DMS114 treated with DMSO at 0.1 percent for 48 hours (cell line): ENCODE measurements at regions not wholly inside any gene's neighbourhood (a gene's known extent, or its start where the extent isn't known, plus 50 kb on each side); places are given as distances from the start of the nearest gene placed in this dataset.
"Not testable (repeated sequence)": the region's sequence is repeated elsewhere in the genome, so short reads cannot be mapped to it uniquely, and the experiment has no call there.

ENCODE experiments used
- DNase-seq: peaks from one replicate; lab custom pipeline; 2025; ENCODE audit not compliant: unreplicated experiment; lab: John Stamatoyannopoulos, UW

DNA sequence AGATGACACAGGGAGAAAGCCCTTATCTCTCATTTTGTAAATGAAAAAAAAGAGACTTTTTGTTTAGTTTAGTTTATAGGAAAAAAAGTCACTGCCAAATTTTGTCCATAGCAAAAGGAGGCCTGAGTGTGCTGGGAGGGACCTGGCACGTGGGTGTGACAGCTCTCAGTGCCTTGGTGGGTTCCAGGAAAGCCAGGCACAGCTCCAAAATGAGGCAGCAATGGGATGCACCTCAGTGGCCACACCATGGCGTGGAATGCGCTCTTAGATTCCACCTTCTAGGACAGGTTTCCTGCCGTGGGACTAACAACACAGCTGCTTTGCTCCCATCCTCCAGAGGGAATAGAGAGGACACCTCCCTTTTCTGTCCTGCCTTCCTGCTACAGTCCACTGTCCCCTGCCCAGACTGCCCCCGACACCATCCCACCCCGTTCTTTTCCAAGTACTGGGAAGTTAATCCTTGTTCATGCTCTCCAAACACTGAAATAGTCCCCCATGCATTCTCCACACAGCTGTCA lies 207.6 kb downstream of the EMP1 start:
- DNase-seq: no peak

DNA sequence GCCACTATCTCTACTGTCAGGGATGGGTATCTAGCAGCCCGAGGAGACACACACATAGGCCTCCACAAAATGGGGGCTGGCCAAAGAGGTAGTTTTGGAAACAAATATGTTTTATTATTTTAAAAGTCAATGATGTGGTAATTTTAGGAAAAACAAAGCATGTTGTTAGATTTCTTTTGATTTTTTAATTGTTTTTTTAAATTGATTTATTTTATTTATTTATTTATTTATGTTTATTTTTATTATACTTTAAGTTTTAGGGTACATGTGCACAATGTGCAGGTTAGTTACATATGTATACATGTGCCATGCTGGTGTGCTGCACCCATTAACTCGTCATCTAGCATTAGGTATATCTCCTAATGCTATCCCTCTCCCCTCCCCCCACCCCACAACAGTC lies 194.8 kb downstream of the EMP1 start:
- not testable (repeated sequence) for DNase-seq

GRCh38 chr12:13390918-13391317 lies 194.4 kb downstream of the EMP1 start:
- no peak for DNase-seq

- DNase-seq: no peak
Observed at GRCh38 chr12:13390381-13390861, 193.9 kb downstream of the EMP1 start.

- no peak for DNase-seq
Observed at GRCh38 chr12:13387101-13387500, 190.6 kb downstream of the EMP1 start.

DNA sequence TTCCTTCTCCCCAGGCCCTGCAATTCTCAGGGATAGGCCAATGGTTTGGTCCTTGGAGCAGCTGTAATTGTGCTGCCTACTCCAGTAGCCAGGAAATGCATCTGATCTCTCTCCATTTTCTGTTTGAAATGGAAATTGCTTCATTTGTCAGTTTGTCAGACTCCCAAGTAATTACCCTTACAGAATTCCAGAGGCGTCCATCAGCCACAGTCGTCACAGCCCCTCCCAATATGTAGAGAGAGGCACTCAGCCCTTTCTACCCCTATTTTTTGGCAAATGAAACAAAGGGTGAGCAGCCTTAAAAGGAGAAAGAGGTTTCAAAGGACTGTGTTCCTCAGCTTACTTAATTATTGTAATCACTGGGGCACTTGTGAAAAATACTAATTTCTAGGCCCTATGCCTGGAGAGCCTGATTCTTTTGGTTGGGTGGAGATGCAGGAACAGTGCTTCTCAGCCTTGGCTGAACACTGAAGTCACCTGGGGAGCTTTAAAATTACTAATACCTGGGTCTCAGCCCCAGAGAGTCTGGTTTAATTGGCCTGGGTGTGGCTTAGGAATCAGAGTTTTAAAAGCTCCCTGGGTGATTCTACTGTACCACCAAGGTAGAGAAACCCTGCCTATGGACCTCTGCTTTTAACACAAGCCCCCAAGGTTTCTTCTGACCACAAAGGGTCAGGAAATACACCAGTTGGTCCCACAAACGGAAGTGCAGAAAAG lies 190.0 kb downstream of the EMP1 start:
- no peak for DNase-seq

- DNase-seq: no peak
Observed at GRCh38 chr12:13383379-13383778, 186.9 kb downstream of the EMP1 start.

- DNase-seq: no peak
Observed at GRCh38 chr12:13380297-13380696, 183.8 kb downstream of the EMP1 start.

DNA sequence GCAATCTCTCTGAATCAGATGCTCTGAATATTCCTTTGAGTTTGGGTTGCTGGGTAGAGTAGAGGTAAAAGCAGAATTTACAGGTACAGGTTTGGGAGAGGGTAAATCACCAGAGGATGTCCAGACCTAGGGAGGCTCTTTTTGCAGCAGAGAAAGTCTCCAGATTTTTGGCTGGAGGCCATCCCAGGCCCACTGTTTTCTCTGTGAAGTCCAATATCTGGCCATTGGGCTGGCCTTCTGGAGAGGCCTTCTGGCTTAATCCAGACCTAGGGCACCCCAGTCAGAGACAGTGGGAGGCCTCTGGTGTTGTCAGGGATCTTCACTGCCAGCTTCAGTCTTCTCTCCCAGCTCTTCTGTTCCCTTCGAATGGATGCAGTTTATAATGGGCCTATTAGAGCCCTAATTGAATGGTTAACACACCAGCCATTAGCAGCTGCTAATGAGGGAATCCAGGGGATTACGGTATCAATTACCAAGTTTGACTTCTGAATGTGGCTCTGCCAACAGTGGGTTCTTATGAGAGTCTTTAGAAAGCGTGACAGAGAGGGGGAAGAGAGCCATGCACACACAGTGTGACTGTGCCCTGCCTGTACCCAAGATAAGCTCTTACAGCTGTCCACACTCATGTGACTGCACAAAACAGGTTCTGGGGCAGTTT lies 183.1 kb downstream of the EMP1 start:
- DNase-seq: no peak

GRCh38 chr12:13377698-13378097 lies 181.2 kb downstream of the EMP1 start:
- DNase-seq: no peak

DNA sequence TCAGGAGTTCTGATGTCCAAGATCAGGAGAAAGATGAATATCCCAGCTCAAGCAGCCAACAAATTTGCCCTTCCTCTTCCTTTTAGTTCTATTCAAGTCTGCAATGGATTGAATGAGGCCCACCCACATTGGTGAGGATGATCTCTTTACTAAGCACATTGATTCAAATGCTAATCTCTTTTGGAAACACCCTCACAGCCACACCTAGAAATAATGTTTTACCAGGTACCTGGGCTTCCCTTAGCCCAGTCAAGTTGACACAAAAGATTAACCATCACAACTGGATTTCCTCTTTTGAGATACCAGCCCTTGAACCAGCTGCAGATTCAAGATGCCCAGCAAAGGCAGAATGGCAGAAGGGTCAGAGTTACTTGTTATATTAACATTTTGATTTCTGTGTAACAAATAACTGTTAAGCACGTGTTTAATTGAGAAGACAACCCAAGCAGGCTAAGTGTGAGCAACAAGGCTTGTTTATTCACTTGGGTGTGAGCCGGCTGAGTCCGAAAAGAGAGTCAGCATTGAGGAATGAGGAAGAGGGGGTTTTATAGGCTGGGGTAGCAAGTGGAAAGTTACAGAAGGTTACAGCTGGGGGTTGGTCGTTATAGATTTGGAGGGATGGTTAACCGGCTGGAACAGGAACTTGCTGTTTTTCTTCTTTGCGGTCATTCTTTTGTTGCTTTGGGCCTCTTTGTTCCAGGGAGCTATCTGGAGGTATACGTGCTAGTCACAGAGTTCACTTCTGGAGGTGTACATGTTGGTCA lies 180.3 kb downstream of the EMP1 start:
- no peak for DNase-seq

DNA sequence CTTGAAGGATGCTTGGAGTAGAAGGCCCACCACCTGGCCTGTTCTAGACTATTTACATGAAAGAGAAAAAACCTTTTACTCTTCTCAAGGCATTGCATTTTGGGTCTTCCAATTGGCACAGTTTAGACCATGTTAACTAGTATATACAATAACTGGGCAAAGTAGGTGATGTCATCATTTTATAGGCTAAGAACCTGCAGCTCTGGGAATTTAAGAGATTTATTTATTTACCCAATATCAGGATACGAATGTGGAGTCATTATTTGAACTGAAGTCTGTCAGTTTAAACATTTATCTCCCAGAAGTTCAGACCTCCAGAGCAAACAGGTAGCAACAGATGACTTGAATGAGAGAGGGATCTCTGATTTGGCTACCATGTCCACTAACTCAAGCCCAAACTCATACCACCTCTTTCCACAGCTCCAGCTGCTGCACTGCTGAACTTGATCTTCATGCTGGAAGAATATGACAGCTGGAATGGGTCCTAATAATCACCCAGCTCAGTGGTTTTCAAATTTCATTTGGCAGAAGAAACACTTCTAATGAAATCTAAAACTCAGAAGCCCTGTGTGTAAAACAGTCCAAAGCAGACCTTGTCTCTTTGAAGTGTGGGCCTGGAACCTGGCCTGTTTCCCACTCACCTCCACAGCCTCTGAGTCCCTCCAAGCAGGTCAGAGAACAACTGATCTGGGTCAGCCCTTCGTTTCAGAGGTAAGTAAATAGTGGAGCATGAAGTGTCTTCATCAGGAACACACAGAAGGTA lies 179.2 kb downstream of the EMP1 start:
- DNase-seq: no peak

GRCh38 chr12:13374793-13375192 lies 178.3 kb downstream of the EMP1 start:
- no peak for DNase-seq

DNA sequence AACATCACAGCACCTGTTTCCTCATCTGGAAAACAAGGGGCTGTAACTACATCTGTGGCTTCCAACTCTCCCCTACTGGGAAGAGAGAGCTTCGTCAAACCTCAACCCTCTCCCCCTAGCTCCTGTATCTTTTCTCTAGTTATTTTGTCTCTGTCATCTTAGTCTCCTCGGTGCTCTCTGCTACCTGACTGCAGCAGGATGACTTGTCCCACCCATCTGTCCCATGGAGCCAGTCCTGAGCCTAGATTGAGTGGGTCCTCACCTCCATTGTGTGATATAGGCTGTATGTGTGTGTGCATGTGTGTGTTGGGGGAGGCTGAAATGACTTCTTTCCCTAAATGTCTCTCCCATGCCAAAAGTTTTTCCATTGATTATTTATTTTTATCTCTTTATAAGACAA lies 177.3 kb downstream of the EMP1 start:
- no peak for DNase-seq

GRCh38 chr12:13373131-13373530 lies 176.6 kb downstream of the EMP1 start:
- DNase-seq: no peak

DNA sequence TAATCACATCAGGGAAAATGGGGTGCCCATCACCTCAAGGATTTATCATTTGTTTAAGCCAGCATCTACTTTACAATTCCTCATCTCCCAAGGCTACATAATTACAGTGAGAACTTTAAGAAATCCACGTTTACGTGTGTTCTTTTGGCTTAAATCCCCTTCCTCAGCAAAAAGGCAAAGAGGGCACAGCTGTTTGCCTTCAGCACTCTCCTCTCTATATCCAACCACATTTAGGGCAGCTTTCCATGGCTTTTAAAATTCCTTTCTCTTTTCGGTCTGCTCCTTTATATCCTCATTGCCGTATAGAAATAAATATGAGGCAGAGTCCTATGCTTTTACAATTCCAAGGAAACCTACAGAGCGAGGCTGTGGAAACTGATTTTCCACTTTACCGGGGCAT lies 175.9 kb downstream of the EMP1 start:
- DNase-seq: no peak

- no peak for DNase-seq
Observed at GRCh38 chr12:13371797-13372196, 175.3 kb downstream of the EMP1 start.

DNA sequence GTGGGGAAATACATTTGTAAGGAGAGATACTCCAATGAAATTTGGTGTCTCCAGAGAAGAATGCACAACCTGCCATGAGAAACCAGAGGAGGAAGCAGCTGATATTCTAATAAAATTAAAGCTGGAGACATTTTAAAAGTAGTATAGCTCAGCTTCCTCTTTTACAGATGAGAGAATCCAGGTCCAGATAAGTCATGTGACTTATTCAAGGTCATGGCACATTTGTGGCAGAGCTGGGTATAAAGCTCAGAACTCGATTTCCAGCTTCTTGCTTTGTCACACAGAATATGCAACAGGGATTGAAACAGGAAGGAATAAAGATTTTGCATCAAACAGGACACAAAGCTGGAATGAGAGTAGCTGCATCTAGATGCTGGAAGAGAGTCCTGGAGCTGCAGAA lies 174.8 kb downstream of the EMP1 start:
- DNase-seq: no peak

- DNase-seq: no peak
Observed at GRCh38 chr12:13369474-13370056, 173.0 kb downstream of the EMP1 start.

DNA sequence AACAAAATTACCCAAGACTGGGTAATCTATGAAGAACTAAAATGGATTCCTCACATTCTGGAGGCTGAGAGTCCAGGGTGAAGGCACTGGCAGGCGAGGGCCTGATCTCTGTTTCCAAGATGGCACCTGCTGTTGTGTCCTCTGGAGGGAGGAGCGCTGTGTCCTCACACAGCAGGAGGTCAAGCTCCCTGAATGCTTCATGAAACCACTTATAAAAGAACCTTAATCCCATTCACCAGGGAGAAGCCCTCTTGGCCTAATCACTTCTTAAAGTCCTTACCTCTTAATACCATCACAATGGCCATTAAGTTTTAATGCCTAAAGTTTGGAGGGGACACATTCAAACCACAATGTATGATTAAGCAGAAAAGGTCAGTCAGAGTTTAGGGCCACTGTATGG lies 172.4 kb downstream of the EMP1 start:
- no peak for DNase-seq

DNA sequence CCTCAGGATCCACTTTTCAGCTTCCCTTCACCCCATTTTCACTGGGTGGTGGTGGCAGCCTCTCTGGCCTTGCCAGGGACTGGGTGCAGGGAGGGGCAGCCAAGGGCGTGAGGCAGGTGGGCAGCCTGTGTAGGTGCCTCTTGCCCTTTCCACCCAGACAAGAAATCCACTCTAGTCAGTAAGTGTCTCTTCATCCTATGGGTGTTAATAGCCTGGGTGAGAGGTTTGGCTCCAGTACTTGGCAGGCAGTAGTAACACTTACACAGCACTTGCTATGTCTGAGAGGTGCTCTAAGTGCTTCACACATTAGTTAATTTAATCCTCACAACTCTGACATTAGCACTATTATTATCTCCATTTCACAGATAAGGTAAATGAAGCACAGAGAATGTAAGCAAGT lies 171.9 kb downstream of the EMP1 start:
- DNase-seq: no peak
